ENCODE measurements at regions not wholly inside any gene's neighbourhood (a gene's known extent, or its start where the extent isn't known, plus 50 kb on each side); places are given as distances from the start of the nearest gene placed in this dataset.

DNA sequence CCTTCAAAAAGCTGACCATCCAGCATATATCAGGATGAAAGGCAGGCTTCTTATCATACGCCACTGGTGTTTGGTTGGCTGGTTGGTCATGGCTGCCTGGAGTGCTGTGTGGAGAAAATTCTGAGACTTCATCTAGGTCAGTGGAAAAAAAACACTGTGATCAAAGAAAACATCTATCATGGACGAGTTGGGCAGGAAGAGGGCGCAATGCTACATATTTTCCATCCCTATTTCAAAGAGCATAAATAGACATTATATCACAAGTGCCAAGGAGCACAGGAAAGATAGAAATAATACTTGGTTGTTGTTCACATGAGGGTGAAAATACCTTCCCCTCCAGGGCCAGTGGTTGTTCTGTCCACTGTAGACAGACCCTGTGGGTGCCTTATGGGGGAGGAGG is 128.4 kb upstream of the PLPP4 start:
- no peak overlapping the region for H3K27ac Mint-ChIP-seq (ENCODE audit: unreplicated experiment)
- no peaks in the 10 kb centered on the region for H3K9me3 Mint-ChIP-seq (ENCODE audit: low read depth, unreplicated experiment)
- CTCF ChIA-PET = no interaction called here
- intact Hi-C loops (cut with micrococcal nuclease; ENCODE audit: unreplicated experiment) = no loop called here
- H3K27me3 Mint-ChIP-seq (ENCODE audit: unreplicated experiment) = peaks cover 13% of the 10 kb centered on the region
- no TSS peak for BruUV-seq (replicated peaks)
- no peak overlapping the region for H3K4me3 Mint-ChIP-seq (ENCODE audit: low read depth, unreplicated experiment)
- H3K4me1 Mint-ChIP-seq (ENCODE audit: low read depth, unreplicated experiment) = no peaks in the 10 kb centered on the region
- no peak for TF ChIP-seq CTCF (IDR thresholded peaks at IDR 0.05; ENCODE audit: unreplicated experiment)
- no peak for DNase-seq
- no peaks in the 10 kb centered on the region for H3K36me3 Mint-ChIP-seq (ENCODE audit: insufficient read depth, unreplicated experiment)

DNA sequence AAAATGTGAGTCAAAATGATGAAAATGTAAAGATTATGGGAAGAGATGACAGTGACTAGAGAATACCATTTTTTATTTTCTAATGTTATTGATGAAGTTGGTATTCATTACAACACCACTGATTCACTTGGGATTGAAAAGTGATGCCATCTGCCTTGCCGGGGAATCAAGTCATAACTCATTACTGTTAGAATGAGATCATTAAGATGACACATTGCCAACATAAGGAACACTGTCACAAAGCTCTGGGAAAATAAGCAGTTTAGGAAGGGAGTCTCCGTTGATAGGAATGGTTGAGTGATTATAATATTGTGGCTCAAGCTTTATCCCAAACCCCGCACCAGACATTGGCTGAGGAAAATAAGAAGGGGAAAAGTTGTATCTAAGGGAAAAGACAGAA is 121.5 kb upstream of the PLPP4 start:
- H3K36me3 Mint-ChIP-seq (ENCODE audit: insufficient read depth, unreplicated experiment) = no peaks in the 10 kb centered on the region
- peaks cover 5% of the 10 kb centered on the region for H3K27me3 Mint-ChIP-seq (ENCODE audit: unreplicated experiment)
- intact Hi-C loops (cut with micrococcal nuclease; ENCODE audit: unreplicated experiment) = loop anchor here (5.0 kb wide), 2 partner anchors 583 to 648 kb away; no protein-coding TSS in a partner anchor
- BruUV-seq (replicated peaks) = no TSS peak
- no peak for DNase-seq
- H3K27ac Mint-ChIP-seq (ENCODE audit: unreplicated experiment) = no peak overlapping the region
- no peak overlapping the region for H3K4me3 Mint-ChIP-seq (ENCODE audit: low read depth, unreplicated experiment)
- H3K4me1 Mint-ChIP-seq (ENCODE audit: low read depth, unreplicated experiment) = no peaks in the 10 kb centered on the region
- TF ChIP-seq CTCF (IDR thresholded peaks at IDR 0.05; ENCODE audit: unreplicated experiment) = no peak
- CTCF ChIA-PET = interaction anchor here (1.2 kb wide), 1 partner anchor 114 kb away, joined by 3 read pairs; no protein-coding TSS in a partner anchor
- H3K9me3 Mint-ChIP-seq (ENCODE audit: low read depth, unreplicated experiment) = no peaks in the 10 kb centered on the region

GRCh38 chr10:120336306-120336910 is 120.6 kb upstream of the PLPP4 start:
- Mint-ChIP-seq H3K36me3 (ENCODE audit: insufficient read depth, unreplicated experiment) (no peaks in the 10 kb centered on the region), H3K4me1 (ENCODE audit: low read depth, unreplicated experiment) (no peaks in the 10 kb centered on the region), H3K9me3 (ENCODE audit: low read depth, unreplicated experiment) (no peaks in the 10 kb centered on the region), H3K27ac (ENCODE audit: unreplicated experiment) (no peak overlapping the region), H3K4me3 (ENCODE audit: low read depth, unreplicated experiment) (no peak overlapping the region), H3K27me3 (ENCODE audit: unreplicated experiment) (no peaks in the 10 kb centered on the region)
- intact Hi-C loops (cut with micrococcal nuclease; ENCODE audit: unreplicated experiment) = loop anchor here (5.0 kb wide), 2 partner anchors 584 to 649 kb away; no protein-coding TSS in a partner anchor
- no peak for DNase-seq
- CTCF ChIA-PET = interaction anchor here (0.7 to 1.2 kb wide), 2 partner anchors 115 to 684 kb away, joined by 3 to 12 read pairs; no protein-coding TSS in a partner anchor
- no peak for TF ChIP-seq CTCF (IDR thresholded peaks at IDR 0.05; ENCODE audit: unreplicated experiment)
- BruUV-seq (replicated peaks) = no TSS peak

DNA sequence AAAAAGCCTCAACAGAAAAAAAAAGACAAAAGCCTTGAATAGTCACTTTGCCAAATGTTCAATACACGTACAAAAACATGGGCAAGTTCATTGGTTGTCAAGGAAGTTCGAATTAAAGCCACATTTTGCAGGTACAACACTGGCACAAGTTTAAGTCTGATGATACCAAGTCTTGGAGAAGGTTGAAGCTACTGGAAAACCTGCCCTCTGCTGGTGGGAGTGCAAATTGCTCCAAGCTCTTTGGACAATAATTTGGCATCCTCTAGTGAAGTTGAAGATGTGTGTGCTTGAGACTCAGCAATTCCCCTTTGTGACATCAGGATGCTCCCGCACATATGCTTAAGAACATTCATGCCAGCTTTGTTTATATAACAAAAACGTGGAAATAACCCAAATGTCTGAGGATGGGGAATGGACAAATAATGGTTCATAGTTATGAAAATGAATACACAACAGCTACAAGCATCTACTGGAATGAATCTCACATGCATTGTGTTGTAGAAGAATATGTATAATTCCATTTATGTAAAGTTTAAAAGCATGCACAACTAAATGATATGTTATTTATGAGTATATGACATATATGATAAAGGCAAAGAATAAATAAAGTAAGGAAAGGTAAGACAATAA is 120.0 kb upstream of the PLPP4 start:
- H3K4me3 Mint-ChIP-seq (ENCODE audit: low read depth, unreplicated experiment) = no peak overlapping the region
- no peaks in the 10 kb centered on the region for H3K36me3 Mint-ChIP-seq (ENCODE audit: insufficient read depth, unreplicated experiment)
- CTCF ChIA-PET = interaction anchor here (0.7 to 1.2 kb wide), 2 partner anchors 115 to 685 kb away, joined by 3 to 12 read pairs; no protein-coding TSS in a partner anchor
- no peaks in the 10 kb centered on the region for H3K4me1 Mint-ChIP-seq (ENCODE audit: low read depth, unreplicated experiment)
- H3K27me3 Mint-ChIP-seq (ENCODE audit: unreplicated experiment) = no peaks in the 10 kb centered on the region
- DNase-seq = peak; percentile 53
- no peaks in the 10 kb centered on the region for H3K9me3 Mint-ChIP-seq (ENCODE audit: low read depth, unreplicated experiment)
- H3K27ac Mint-ChIP-seq (ENCODE audit: unreplicated experiment) = no peak overlapping the region
- no TSS peak for BruUV-seq (replicated peaks)
- TF ChIP-seq CTCF (IDR thresholded peaks at IDR 0.05; ENCODE audit: unreplicated experiment) = peak; percentile 31
- intact Hi-C loops (cut with micrococcal nuclease; ENCODE audit: unreplicated experiment) = loop anchor here (1.0 to 5.0 kb wide), 3 partner anchors 115 to 650 kb away; no protein-coding TSS in a partner anchor
